Activated CD4-positive, CD25-positive, alpha-beta regulatory T cell treated with anti-CD3 and anti-CD28 coated beads, Interleukin-2, amount 50 U/mL, for 72 hours (primary cell): ENCODE measurements at regions not wholly inside any gene's neighbourhood (a gene's known extent, or its start where the extent isn't known, plus 50 kb on each side); places are given as distances from the start of the nearest gene placed in this dataset.

Experiments
- DNase-seq: peaks from one replicate; pipeline ENCODE4 v3.0.0; 2021

GRCh38 chr14:98756749-98757148 is 515.2 kb downstream of the BCL11B start:
- no peak for DNase-seq

GRCh38 chr14:98758440-98758839 is 513.6 kb downstream of the BCL11B start:
- no peak for DNase-seq

GRCh38 chr14:98761993-98762392 is 510.0 kb downstream of the BCL11B start:
- DNase-seq: no peak

- no peak for DNase-seq
Observed at GRCh38 chr14:98766818-98767217, 505.2 kb downstream of the BCL11B start.

GRCh38 chr14:98769326-98769725 is 502.7 kb downstream of the BCL11B start:
- DNase-seq: no peak

- DNase-seq: no peak
Observed at GRCh38 chr14:98770151-98770550, 501.8 kb downstream of the BCL11B start.

GRCh38 chr14:98773814-98774213 is 498.2 kb downstream of the BCL11B start:
- DNase-seq: no peak

GRCh38 chr14:98775892-98776291 is 496.1 kb downstream of the BCL11B start:
- DNase-seq: no peak

GRCh38 chr14:98782062-98782461 is 489.9 kb downstream of the BCL11B start:
- DNase-seq: no peak

- DNase-seq: no peak
Observed at GRCh38 chr14:98785578-98785977, 486.4 kb downstream of the BCL11B start.

GRCh38 chr14:98786456-98786855 is 485.5 kb downstream of the BCL11B start:
- no peak for DNase-seq

GRCh38 chr14:98791661-98792060 is 480.3 kb downstream of the BCL11B start:
- DNase-seq: no peak

GRCh38 chr14:98792171-98792570 is 479.8 kb downstream of the BCL11B start:
- DNase-seq: no peak

GRCh38 chr14:98798099-98798498 is 473.9 kb downstream of the BCL11B start:
- no peak for DNase-seq

GRCh38 chr14:98799891-98800290 is 472.1 kb downstream of the BCL11B start:
- no peak for DNase-seq

GRCh38 chr14:98802044-98802443 is 470.0 kb downstream of the BCL11B start:
- DNase-seq: no peak

GRCh38 chr14:98803196-98803595 is 468.8 kb downstream of the BCL11B start:
- DNase-seq: no peak

- DNase-seq: no peak
Observed at GRCh38 chr14:98808494-98809407, 463.2 kb downstream of the BCL11B start.

- DNase-seq: no peak
Observed at GRCh38 chr14:98816195-98816594, 455.8 kb downstream of the BCL11B start.

- no peak for DNase-seq
Observed at GRCh38 chr14:98816720-98817119, 455.3 kb downstream of the BCL11B start.

- DNase-seq: no peak
Observed at GRCh38 chr14:98819132-98819866, 452.7 kb downstream of the BCL11B start.

- no peak for DNase-seq
Observed at GRCh38 chr14:98819867-98820206, 452.2 kb downstream of the BCL11B start.

GRCh38 chr14:98822917-98823316 is 449.1 kb downstream of the BCL11B start:
- no peak for DNase-seq

GRCh38 chr14:98826618-98827017 is 445.4 kb downstream of the BCL11B start:
- no peak for DNase-seq
